HTR-8/SVneo (cell line): ENCODE measurements at regions not wholly inside any gene's neighbourhood (a gene's known extent, or its start where the extent isn't known, plus 50 kb on each side); places are given as distances from the start of the nearest gene placed in this dataset.

Experiments used
- DNase-seq: peaks from one replicate; pipeline ENCODE4 v3.0.0; 2011; ENCODE audit warnings: low spot score, mixed read lengths; ENCODE audit not compliant: insufficient read length
- FAIRE-seq: peaks from 2 replicates; lab custom pipeline; 2011; peaks lifted over from hg19 to GRCh38; lab: Jason Lieb, UNC

GRCh38 chr13:86710013-86710412, 910.8 kb upstream of the SLITRK6 start:
- DNase-seq, result no peak
- FAIRE-seq, result no peak

- DNase-seq (no peak), FAIRE-seq (no peak)
Observed at GRCh38 chr13:86710896-86711295, 911.7 kb upstream of the SLITRK6 start.

GRCh38 chr13:86714495-86714894, 915.3 kb upstream of the SLITRK6 start:
- DNase-seq, result no peak
- no peak for FAIRE-seq

- no peak for DNase-seq
- no peak for FAIRE-seq
Observed at GRCh38 chr13:86725105-86725504, 925.9 kb upstream of the SLITRK6 start.

GRCh38 chr13:86729206-86729605, 930.0 kb upstream of the SLITRK6 start:
- no peak for FAIRE-seq
- DNase-seq, result no peak

GRCh38 chr13:86731987-86732386, 932.8 kb upstream of the SLITRK6 start:
- FAIRE-seq (no peak), DNase-seq (no peak)

GRCh38 chr13:86737334-86737932, 933.7 kb upstream of the SLITRK5 start:
- DNase-seq (no peak), FAIRE-seq (no peak)

GRCh38 chr13:86741762-86742285, 929.3 kb upstream of the SLITRK5 start:
- no peak for DNase-seq
- FAIRE-seq, result no peak

GRCh38 chr13:86757236-86757978, 913.8 kb upstream of the SLITRK5 start:
- DNase-seq, result no peak
- FAIRE-seq, result no peak

GRCh38 chr13:86758116-86758515, 913.1 kb upstream of the SLITRK5 start:
- DNase-seq (no peak), FAIRE-seq (no peak)

- DNase-seq (no peak), FAIRE-seq (no peak)
Observed at GRCh38 chr13:86760620-86761019, 910.6 kb upstream of the SLITRK5 start.

- no peak for FAIRE-seq
- no peak for DNase-seq
Observed at GRCh38 chr13:86765462-86765861, 905.7 kb upstream of the SLITRK5 start.

GRCh38 chr13:86788616-86789015, 882.6 kb upstream of the SLITRK5 start:
- FAIRE-seq (no peak), DNase-seq (no peak)

- DNase-seq, result no peak
- no peak for FAIRE-seq
Observed at GRCh38 chr13:86792153-86792651, 879.0 kb upstream of the SLITRK5 start.

GRCh38 chr13:86795858-86796257, 875.3 kb upstream of the SLITRK5 start:
- FAIRE-seq, result no peak
- no peak for DNase-seq

GRCh38 chr13:86810361-86810760, 860.8 kb upstream of the SLITRK5 start:
- DNase-seq, result no peak
- FAIRE-seq, result no peak

GRCh38 chr13:86813198-86813597, 858.0 kb upstream of the SLITRK5 start:
- no peak for DNase-seq
- no peak for FAIRE-seq

- FAIRE-seq, result no peak
- DNase-seq, result no peak
Observed at GRCh38 chr13:86825410-86825809, 845.8 kb upstream of the SLITRK5 start.

- no peak for FAIRE-seq
- no peak for DNase-seq
Observed at GRCh38 chr13:86826232-86826631, 844.9 kb upstream of the SLITRK5 start.

- DNase-seq (no peak), FAIRE-seq (no peak)
Observed at GRCh38 chr13:86830046-86830445, 841.1 kb upstream of the SLITRK5 start.

GRCh38 chr13:86831084-86831483, 840.1 kb upstream of the SLITRK5 start:
- FAIRE-seq (no peak), DNase-seq (no peak)
